ENCODE measurements at regions not wholly inside any gene's neighbourhood (a gene's known extent, or its start where the extent isn't known, plus 50 kb on each side); places are given as distances from the start of the nearest gene placed in this dataset.
"Not testable (repeated sequence)": the region's sequence is repeated elsewhere in the genome, so short reads cannot be mapped to it uniquely, and the experiment has no call there.

DNA sequence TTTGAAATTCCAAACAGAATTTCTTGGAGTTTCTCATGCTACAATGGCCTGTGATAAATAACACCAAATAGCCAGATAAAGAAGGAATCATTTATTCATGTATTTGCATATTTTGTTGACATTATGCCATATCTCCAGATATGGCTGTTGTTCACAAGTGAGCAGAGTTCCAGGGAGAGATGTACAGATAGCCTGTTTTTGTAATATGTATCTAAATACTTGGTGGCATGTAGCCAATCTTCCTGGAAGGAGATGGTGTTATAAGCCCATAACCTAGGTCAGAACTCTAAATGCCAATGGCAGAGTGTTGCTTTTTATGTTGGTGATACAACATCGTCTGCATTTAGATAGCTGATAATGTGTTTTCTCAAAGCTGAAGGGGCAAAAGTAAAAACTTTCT is 292.2 kb downstream of the FBXO8 start:
- no peaks in the 10 kb centered on the region for H3K27me3 ChIP-seq (ENCODE audit: control insufficient read depth, insufficient read depth, low read length)
- DNase-seq (ENCODE audit: low read depth): no peak
- no peak overlapping the region for H3K4me3 ChIP-seq (ENCODE audit: low read depth, low read length)
- H3K36me3 ChIP-seq (ENCODE audit: control insufficient read depth, insufficient read depth, low read length): no peaks in the 10 kb centered on the region
- no peak for TF ChIP-seq CTCF (IDR thresholded peaks at IDR 0.05; ENCODE audit: insufficient read depth, low read length, severe bottlenecking)
- no peak for FAIRE-seq

DNA sequence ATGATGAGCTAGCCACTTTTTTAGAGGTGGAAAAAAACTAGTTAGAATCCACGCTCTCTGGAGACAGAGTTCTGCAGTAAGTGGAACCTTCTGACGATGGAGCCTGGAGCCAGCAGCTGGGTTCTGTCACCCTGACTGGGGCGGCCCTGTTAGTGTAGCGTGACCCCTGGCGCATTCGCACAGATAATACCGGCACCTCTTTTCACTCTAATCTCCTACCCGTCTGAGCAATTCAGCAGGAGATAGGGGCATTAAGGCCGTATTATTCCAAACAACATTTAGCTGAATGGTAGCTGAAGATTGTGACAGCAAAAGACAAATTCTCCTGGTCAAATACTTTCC is 292.6 kb downstream of the FBXO8 start:
- no peak for DNase-seq (ENCODE audit: low read depth)
- no peak for TF ChIP-seq CTCF (IDR thresholded peaks at IDR 0.05; ENCODE audit: insufficient read depth, low read length, severe bottlenecking)
- no peaks in the 10 kb centered on the region for H3K36me3 ChIP-seq (ENCODE audit: control insufficient read depth, insufficient read depth, low read length)
- H3K27me3 ChIP-seq (ENCODE audit: control insufficient read depth, insufficient read depth, low read length): no peaks in the 10 kb centered on the region
- FAIRE-seq: no peak
- H3K4me3 ChIP-seq (ENCODE audit: low read depth, low read length): no peak overlapping the region

DNA sequence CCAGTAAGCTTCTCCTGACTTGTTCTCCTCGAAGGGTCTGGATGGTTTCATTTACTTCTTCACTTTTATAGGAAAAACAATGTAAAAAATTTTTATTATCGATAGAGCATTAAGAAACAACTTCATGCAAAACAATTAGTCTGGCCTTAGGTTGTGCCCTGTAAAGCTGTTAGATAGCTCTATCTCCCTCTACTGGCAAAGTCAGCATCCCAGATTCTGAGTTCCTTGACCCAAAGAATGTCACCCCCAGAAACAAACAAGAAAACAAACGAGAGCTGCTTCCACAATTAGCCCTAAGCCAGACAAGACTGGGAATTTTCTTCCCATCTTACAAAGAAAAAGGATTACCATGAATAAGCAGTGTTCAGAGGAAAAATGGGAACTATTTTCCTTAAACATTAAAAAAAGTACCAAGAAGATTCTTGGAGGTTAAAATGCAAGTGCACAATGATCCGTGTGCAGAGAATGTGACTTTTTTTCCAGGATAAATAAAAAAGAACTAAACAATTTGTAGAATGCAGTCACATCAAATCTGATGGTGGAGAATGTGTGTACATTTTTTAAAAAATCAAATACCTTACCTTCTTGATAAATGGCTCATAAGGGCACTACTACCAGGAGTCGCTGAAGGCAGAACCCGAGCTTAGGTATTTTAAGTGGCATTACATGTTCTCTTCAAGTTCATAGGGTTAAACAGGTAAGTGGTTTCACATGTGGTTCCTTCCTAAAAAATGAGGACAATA is 293.2 kb downstream of the FBXO8 start:
- FAIRE-seq (no peak), DNase-seq (ENCODE audit: low read depth) (peak; percentile 25)
- Histone ChIP-seq H3K27me3 (ENCODE audit: control insufficient read depth, insufficient read depth, low read length) (no peaks in the 10 kb centered on the region), H3K4me3 (ENCODE audit: low read depth, low read length) (no peak overlapping the region), H3K36me3 (ENCODE audit: control insufficient read depth, insufficient read depth, low read length) (no peaks in the 10 kb centered on the region)
- TF ChIP-seq CTCF (IDR thresholded peaks at IDR 0.05; ENCODE audit: insufficient read depth, low read length, severe bottlenecking): no peak

DNA sequence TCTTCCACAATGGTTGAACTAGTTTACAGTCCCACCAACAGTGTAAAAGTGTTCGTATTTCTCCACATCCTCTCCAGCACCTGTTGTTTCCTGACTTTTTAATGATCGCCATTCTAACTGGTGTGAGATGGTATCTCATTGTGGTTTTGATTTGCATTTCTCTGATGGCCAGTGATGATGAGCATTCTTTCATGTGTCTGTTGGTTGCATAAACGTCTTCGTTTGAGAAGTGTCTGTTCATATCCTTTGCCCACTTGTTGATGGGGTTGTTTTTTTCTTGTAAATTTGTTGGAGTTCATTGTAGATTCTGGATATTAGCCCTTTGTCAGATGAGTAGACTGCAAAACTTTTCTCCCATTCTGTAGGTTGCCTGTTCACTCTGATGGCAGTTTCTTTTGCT is 319.9 kb downstream of the FBXO8 start:
- H3K36me3 ChIP-seq (ENCODE audit: control insufficient read depth, insufficient read depth, low read length); H3K27me3 ChIP-seq (ENCODE audit: control insufficient read depth, insufficient read depth, low read length); FAIRE-seq; H3K4me3 ChIP-seq (ENCODE audit: low read depth, low read length); DNase-seq (ENCODE audit: low read depth): not testable (repeated sequence)

DNA sequence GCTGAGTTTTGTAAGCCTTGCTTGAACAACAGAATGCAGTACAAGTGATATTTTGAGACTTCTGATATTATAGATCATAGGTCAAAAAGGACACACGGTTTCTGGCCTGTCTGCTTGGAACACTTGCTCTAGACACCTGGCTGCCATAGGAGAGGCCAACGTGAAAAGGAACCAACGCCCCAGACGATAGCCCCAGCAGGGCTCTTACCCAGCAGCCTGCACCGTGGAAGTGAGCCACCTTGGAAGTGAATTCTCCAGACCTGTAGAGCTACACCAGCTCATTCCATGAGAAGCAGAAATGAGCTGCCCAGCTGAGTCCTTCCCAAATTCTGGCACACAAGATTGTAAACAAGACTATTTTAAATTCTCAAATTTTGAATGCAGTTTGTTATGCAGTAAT is 323.1 kb downstream of the FBXO8 start:
- FAIRE-seq: no peak

GRCh38 chr4:173958445-173958844 is 325.0 kb downstream of the FBXO8 start:
- no peak for TF ChIP-seq CTCF (IDR thresholded peaks at IDR 0.05; ENCODE audit: insufficient read depth, low read length, severe bottlenecking)
- Histone ChIP-seq H3K36me3 (ENCODE audit: control insufficient read depth, insufficient read depth, low read length) (no peaks in the 10 kb centered on the region), H3K27me3 (ENCODE audit: control insufficient read depth, insufficient read depth, low read length) (no peaks in the 10 kb centered on the region), H3K4me3 (ENCODE audit: low read depth, low read length) (no peak overlapping the region)
- DNase-seq (ENCODE audit: low read depth) (peak; percentile 58), FAIRE-seq (no peak)

More for the DNA sequence above, 323.1 kb downstream of the FBXO8 start:
- no peak for DNase-seq (ENCODE audit: low read depth)
- Histone ChIP-seq H3K36me3 (ENCODE audit: control insufficient read depth, insufficient read depth, low read length) (no peaks in the 10 kb centered on the region), H3K4me3 (ENCODE audit: low read depth, low read length) (no peak overlapping the region), H3K27me3 (ENCODE audit: control insufficient read depth, insufficient read depth, low read length) (no peaks in the 10 kb centered on the region)
- TF ChIP-seq CTCF (IDR thresholded peaks at IDR 0.05; ENCODE audit: insufficient read depth, low read length, severe bottlenecking): no peak

All from bronchial epithelial cell (primary cell).